ENCODE measurements at regions not wholly inside any gene's neighbourhood (a gene's known extent, or its start where the extent isn't known, plus 50 kb on each side); places are given as distances from the start of the nearest gene placed in this dataset.
"Not testable (repeated sequence)": the region's sequence is repeated elsewhere in the genome, so short reads cannot be mapped to it uniquely, and the experiment has no call there.

GRCh38 chr16:7865393-7865792, 532.7 kb downstream of the RBFOX1 start:
- H2AK5ac ChIP-seq (ENCODE audit: low read depth, low read length); H2BK12ac ChIP-seq (ENCODE audit: low read depth, low read length); H3K9me3 ChIP-seq (ENCODE audit: insufficient read depth in 2 of 2, low read depth in 1 of 2, low read length in 1 of 2); H3K27me3 ChIP-seq (replicated peaks in 1 of 4; ENCODE audit: control insufficient read depth in 3 of 4, extremely low read depth in 1 of 4, insufficient read depth in 3 of 4, low read length in 3 of 4); H3K23me2 ChIP-seq (ENCODE audit: low read depth, low read length); H2AFZ ChIP-seq (ENCODE audit: low read length); H3K4me3 ChIP-seq (ENCODE audit: extremely low read depth in 1 of 4, insufficient read depth in 2 of 4, low read depth in 3 of 4, low read length in 4 of 4); H3K79me2 ChIP-seq (ENCODE audit: control insufficient read depth in 1 of 2, insufficient read depth in 2 of 2, low read length in 2 of 2); H3K23ac ChIP-seq (ENCODE audit: insufficient read length); H4K8ac ChIP-seq (ENCODE audit: extremely low read depth, insufficient read depth, low read length); H3K79me1 ChIP-seq (ENCODE audit: low read depth, low read length); H2BK15ac ChIP-seq (ENCODE audit: low read length); H2BK120ac ChIP-seq (replicated peaks; ENCODE audit: low read depth, low read length); FAIRE-seq; H4K91ac ChIP-seq (replicated peaks; ENCODE audit: insufficient read length, low read length); DNase-seq (ENCODE audit: low read depth in 1 of 2, low spot score in 2 of 2); H3K56ac ChIP-seq (replicated peaks; ENCODE audit: insufficient read length, low read depth, low read length); H3K4ac ChIP-seq (replicated peaks; ENCODE audit: insufficient read length, low read depth, low read length); H3K4me2 ChIP-seq (ENCODE audit: insufficient read depth in 1 of 2, low read depth in 2 of 2, low read length in 2 of 2); H3K14ac ChIP-seq (ENCODE audit: insufficient read length); H3K27ac ChIP-seq (ENCODE audit: low read depth, low read length); H3K36me3 ChIP-seq (ENCODE audit: control insufficient read depth in 2 of 4, insufficient read depth in 4 of 4, low read length in 3 of 4); H2BK20ac ChIP-seq (ENCODE audit: low read length); H4K20me1 ChIP-seq (replicated peaks in 1 of 2; ENCODE audit: control insufficient read depth in 1 of 2, insufficient read depth in 2 of 2, low read length in 2 of 2); H3K9ac ChIP-seq (replicated peaks in 1 of 4; ENCODE audit: extremely low read depth in 1 of 4, low read depth in 3 of 4, low read length in 3 of 4); H2BK5ac ChIP-seq (ENCODE audit: low read depth, low read length); H4K5ac ChIP-seq (ENCODE audit: insufficient read length, low read depth, low read length); H3K18ac ChIP-seq (ENCODE audit: extremely low read depth, low read length): not testable (repeated sequence)
- 60% methylated on average over 3 of the region's 3 CpGs; no CpG with 5 or more reads in 1 of the 2 experiments for WGBS, 2 experiments (ENCODE audit: extremely low coverage in 1 of 2, insufficient coverage in 1 of 2, insufficient read length in 1 of 2, insufficient replicate concordance in 2 of 2, low coverage in 1 of 2, low lambda C conversion rate in 2 of 2, missing lambda C conversion rate in 1 of 2)
- ChIA-PET CTCF (ENCODE audit: partially characterized antibody) (interaction anchor here (0.8 kb wide), 1 partner anchor 56 kb away, joined by 3 read pairs; no protein-coding TSS in a partner anchor), POLR2A (ENCODE audit: partially characterized antibody) (interaction anchor here (0.6 kb wide), 1 partner anchor 148 kb away, joined by 3 read pairs; no protein-coding TSS in a partner anchor)
- H3K4me1 ChIP-seq (replicated peaks in 1 of 4; ENCODE audit: control insufficient read depth in 3 of 4, insufficient read depth in 4 of 4, low read length in 3 of 4), result peaks cover 3 to 15% (median 7%) of the 10 kb centered on the region in 4 experiments
